ENCODE measurements at regions not wholly inside any gene's neighbourhood (a gene's known extent, or its start where the extent isn't known, plus 50 kb on each side); places are given as distances from the start of the nearest gene placed in this dataset.

- no peak overlapping the region for H3K27ac ChIP-seq (ENCODE audit: low read depth, low read length, poor library complexity, severe bottlenecking)
- no peaks in the 10 kb centered on the region for H3K4me1 ChIP-seq (ENCODE audit: insufficient read depth, low read length, poor library complexity, severe bottlenecking)
- no peaks in the 10 kb centered on the region for H3K36me3 ChIP-seq (ENCODE audit: insufficient read depth, low read length, poor library complexity, severe bottlenecking)
- ChIA-PET CTCF (no interaction called here), POLR2A (ENCODE audit: low non-redundant PET) (no interaction called here)
- no peaks in the 10 kb centered on the region for H3K27me3 ChIP-seq (replicated peaks; ENCODE audit: insufficient read depth, low read depth, low read length, poor library complexity)
- no peak for DNase-seq (ENCODE audit: low spot score)
- TF ChIP-seq EZH2 (IDR thresholded peaks at IDR 0.05; ENCODE audit: borderline replicate concordance, low read depth, low read length, poor library complexity, severe bottlenecking), result no peak
- TF ChIP-seq CTCF (conservative IDR thresholded peaks at IDR 0.05; ENCODE audit: low read depth, low read length), result no peak
- BruUV-seq (replicated peaks), result no TSS peak
- H3K9me3 ChIP-seq (ENCODE audit: low read depth, low read length, poor library complexity, severe bottlenecking), result peaks cover 6% of the 10 kb centered on the region
- intact Hi-C loops (cut with micrococcal nuclease; ENCODE audit: unreplicated experiment), result no loop called here
- H3K4me3 ChIP-seq (ENCODE audit: low read depth, low read length, poor library complexity, severe bottlenecking), result no peak overlapping the region
Observed at GRCh38 chr2:84102274-84102673, 356.8 kb downstream of the SUCLG1 start.

GRCh38 chr2:84088656-84089055, 370.4 kb downstream of the SUCLG1 start:
- intact Hi-C loops (cut with micrococcal nuclease; ENCODE audit: unreplicated experiment), result no loop called here
- ChIA-PET CTCF (no interaction called here), POLR2A (ENCODE audit: low non-redundant PET) (no interaction called here)
- no peaks in the 10 kb centered on the region for H3K36me3 ChIP-seq (ENCODE audit: insufficient read depth, low read length, poor library complexity, severe bottlenecking)
- H3K27me3 ChIP-seq (replicated peaks; ENCODE audit: insufficient read depth, low read depth, low read length, poor library complexity), result peaks cover 3% of the 10 kb centered on the region
- DNase-seq (ENCODE audit: low spot score), result no peak
- H3K27ac ChIP-seq (ENCODE audit: low read depth, low read length, poor library complexity, severe bottlenecking), result no peak overlapping the region
- no peak overlapping the region for H3K4me3 ChIP-seq (ENCODE audit: low read depth, low read length, poor library complexity, severe bottlenecking)
- TF ChIP-seq CTCF (conservative IDR thresholded peaks at IDR 0.05; ENCODE audit: low read depth, low read length), result no peak
- no peak for TF ChIP-seq EZH2 (IDR thresholded peaks at IDR 0.05; ENCODE audit: borderline replicate concordance, low read depth, low read length, poor library complexity, severe bottlenecking)
- no TSS peak for BruUV-seq (replicated peaks)
- no peaks in the 10 kb centered on the region for H3K4me1 ChIP-seq (ENCODE audit: insufficient read depth, low read length, poor library complexity, severe bottlenecking)
- no peaks in the 10 kb centered on the region for H3K9me3 ChIP-seq (ENCODE audit: low read depth, low read length, poor library complexity, severe bottlenecking)

- H3K27ac ChIP-seq (ENCODE audit: low read depth, low read length, poor library complexity, severe bottlenecking), result no peak overlapping the region
- intact Hi-C loops (cut with micrococcal nuclease; ENCODE audit: unreplicated experiment), result no loop called here
- no peaks in the 10 kb centered on the region for H3K36me3 ChIP-seq (ENCODE audit: insufficient read depth, low read length, poor library complexity, severe bottlenecking)
- H3K9me3 ChIP-seq (ENCODE audit: low read depth, low read length, poor library complexity, severe bottlenecking), result no peaks in the 10 kb centered on the region
- no TSS peak for BruUV-seq (replicated peaks)
- TF ChIP-seq CTCF (conservative IDR thresholded peaks at IDR 0.05; ENCODE audit: low read depth, low read length), result no peak
- no peak for TF ChIP-seq EZH2 (IDR thresholded peaks at IDR 0.05; ENCODE audit: borderline replicate concordance, low read depth, low read length, poor library complexity, severe bottlenecking)
- no peak for DNase-seq (ENCODE audit: low spot score)
- POLR2A ChIA-PET (ENCODE audit: low non-redundant PET), result no interaction called here
- peaks cover 3% of the 10 kb centered on the region for H3K27me3 ChIP-seq (replicated peaks; ENCODE audit: insufficient read depth, low read depth, low read length, poor library complexity)
- H3K4me3 ChIP-seq (ENCODE audit: low read depth, low read length, poor library complexity, severe bottlenecking), result no peak overlapping the region
- no peaks in the 10 kb centered on the region for H3K4me1 ChIP-seq (ENCODE audit: insufficient read depth, low read length, poor library complexity, severe bottlenecking)
- CTCF ChIA-PET, result no interaction called here
Observed at GRCh38 chr2:84085562-84085961, 373.5 kb downstream of the SUCLG1 start.

Data from A673 (cell line).